ENCODE measurements at regions not wholly inside any gene's neighbourhood (a gene's known extent, or its start where the extent isn't known, plus 50 kb on each side); places are given as distances from the start of the nearest gene placed in this dataset.

- DNase-seq (ENCODE audit: extremely low read depth in 1 of 11, low read depth in 9 of 11, low spot score in 4 of 11), result no peak
These were observed 260.0 kb upstream of the ID2 start for GRCh38 chr2:8421658-8422449.

GRCh38 chr2:8422450-8422800 is 259.4 kb upstream of the ID2 start:
- DNase-seq (ENCODE audit: extremely low read depth in 1 of 11, low read depth in 9 of 11, low spot score in 4 of 11), result no peak

GRCh38 chr2:8424997-8425900 is 256.6 kb upstream of the ID2 start:
- no peak for DNase-seq (ENCODE audit: extremely low read depth in 1 of 11, low read depth in 9 of 11, low spot score in 4 of 11)

DNA sequence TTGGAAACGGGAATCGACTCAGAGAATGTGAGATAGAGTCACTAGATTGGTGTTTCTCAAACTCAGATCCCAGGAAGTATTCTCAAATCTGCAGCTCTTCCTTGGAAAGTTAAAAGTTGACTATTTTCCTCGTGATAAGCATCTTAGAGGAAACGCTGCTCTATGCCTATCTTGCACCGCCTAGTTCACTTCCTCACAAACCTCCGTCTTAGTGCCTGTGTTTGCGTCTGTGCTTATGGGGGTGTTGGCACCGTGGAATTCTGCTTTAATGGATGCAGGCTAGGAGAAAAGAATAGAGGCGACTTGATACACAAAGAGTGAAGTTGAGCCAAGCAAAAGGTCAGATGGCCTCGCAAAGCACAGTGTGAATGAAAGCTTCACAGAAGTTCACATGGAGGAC is 255.3 kb upstream of the ID2 start:
- no peak for DNase-seq (ENCODE audit: extremely low read depth in 1 of 11, low read depth in 9 of 11, low spot score in 4 of 11)

- no peak for DNase-seq (ENCODE audit: extremely low read depth in 1 of 11, low read depth in 9 of 11, low spot score in 4 of 11)
These were observed 254.6 kb upstream of the ID2 start for GRCh38 chr2:8427211-8427610.

DNA sequence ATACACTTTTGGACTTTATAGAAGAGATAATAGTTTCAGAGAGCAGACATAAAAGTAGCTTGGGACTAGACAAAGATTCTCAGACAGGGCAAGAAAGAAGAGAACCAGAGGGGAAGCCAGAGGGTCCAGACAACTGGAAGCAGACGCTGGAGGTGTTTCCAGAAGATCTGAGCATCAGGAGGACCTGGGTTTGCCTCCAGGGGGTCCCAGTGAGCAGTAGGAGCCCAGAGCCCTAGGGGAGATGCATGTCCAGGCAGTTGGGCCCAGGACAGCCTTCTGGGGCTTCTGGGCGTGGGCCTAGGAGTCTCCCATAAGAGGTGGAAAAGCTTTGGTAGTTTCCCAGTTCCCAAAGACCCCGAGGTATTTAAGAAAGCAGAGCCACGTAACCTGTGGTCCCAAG is 251.2 kb upstream of the ID2 start:
- DNase-seq (ENCODE audit: extremely low read depth in 1 of 11, low read depth in 9 of 11, low spot score in 4 of 11), result no peak

DNA sequence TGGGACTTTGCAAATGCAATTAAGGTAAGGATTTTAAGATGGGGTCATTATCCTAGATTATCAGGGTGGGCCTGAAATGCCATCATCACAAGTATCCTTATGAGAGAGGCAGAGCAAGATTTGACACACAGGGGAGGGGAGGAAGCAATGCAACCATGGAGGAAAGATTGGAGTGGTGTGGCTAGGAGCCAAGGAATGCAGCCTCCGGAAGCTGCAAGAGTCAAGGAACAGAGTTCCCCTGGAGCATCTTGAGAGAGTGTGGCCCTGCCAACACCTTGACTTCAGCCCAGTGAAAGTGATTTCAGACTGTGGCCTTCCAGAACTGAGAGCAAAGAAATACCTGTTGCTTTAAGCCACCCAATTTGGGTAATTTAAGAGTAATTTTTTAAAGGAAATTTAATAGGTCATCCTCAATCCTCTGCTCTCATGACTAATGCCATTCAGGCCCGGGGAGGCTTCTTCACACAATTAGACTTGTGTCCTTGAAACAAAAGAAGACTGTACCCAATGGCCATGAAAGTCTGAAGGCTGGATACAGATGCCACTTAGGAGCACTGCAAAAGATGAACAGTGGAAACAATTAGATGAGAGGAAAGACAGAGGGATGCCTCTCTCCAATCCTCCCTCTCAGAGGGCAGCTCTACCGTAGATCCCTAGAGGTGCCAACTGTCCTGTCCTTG is 250.3 kb upstream of the ID2 start:
- DNase-seq (ENCODE audit: extremely low read depth in 1 of 11, low read depth in 9 of 11, low spot score in 4 of 11), result no peak

- DNase-seq (ENCODE audit: extremely low read depth in 1 of 11, low read depth in 9 of 11, low spot score in 4 of 11), result no peak
These were observed 249.0 kb upstream of the ID2 start for GRCh38 chr2:8432706-8433336.

GRCh38 chr2:8433390-8433789 is 248.5 kb upstream of the ID2 start:
- no peak for DNase-seq (ENCODE audit: extremely low read depth in 1 of 11, low read depth in 9 of 11, low spot score in 4 of 11)

- no peak for DNase-seq (ENCODE audit: extremely low read depth in 1 of 11, low read depth in 9 of 11, low spot score in 4 of 11)
These were observed 246.2 kb upstream of the ID2 start for GRCh38 chr2:8435608-8436007.

GRCh38 chr2:8436585-8436984 is 245.3 kb upstream of the ID2 start:
- no peak for DNase-seq (ENCODE audit: extremely low read depth in 1 of 11, low read depth in 9 of 11, low spot score in 4 of 11)

DNA sequence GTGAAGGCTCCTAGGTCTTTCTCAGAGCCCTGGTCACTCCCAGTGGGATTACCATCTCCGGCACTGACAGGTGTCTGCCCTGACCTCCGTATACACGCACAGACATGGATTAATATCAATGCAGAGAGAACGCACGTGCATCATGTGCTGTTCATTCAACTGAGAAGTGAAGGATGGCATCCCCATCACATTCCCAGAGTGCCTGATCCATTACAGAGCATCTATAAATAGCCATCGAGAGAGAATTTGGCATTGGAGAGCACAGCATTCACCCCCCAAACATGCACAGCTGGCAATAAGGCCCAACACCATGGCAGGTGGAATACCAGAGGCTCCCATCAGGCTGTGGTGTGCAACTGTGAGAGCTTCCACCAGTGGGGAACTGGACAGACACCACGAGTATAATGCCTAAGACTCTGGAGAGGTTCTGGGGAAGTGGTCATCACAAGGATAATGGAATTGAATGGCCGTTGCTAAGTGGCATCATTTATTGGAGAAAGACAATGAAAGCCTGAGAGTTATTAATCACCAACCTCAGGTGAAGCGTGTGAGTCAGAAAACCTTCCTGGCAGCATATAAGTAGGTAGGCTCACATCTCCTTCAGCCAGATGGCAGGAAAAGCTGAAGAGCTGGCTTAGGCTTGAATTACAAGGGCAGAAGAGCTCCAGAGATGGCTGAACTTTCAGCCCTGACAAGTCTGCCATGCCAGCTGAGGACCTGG is 244.5 kb upstream of the ID2 start:
- no peak for DNase-seq (ENCODE audit: extremely low read depth in 1 of 11, low read depth in 9 of 11, low spot score in 4 of 11)

- no peak for DNase-seq (ENCODE audit: extremely low read depth in 1 of 11, low read depth in 9 of 11, low spot score in 4 of 11)
These were observed 243.9 kb upstream of the ID2 start for GRCh38 chr2:8437949-8438400.

GRCh38 chr2:8438476-8438875 is 243.4 kb upstream of the ID2 start:
- DNase-seq (ENCODE audit: extremely low read depth in 1 of 11, low read depth in 9 of 11, low spot score in 4 of 11), result no peak

- DNase-seq (ENCODE audit: extremely low read depth in 1 of 11, low read depth in 9 of 11, low spot score in 4 of 11), result no peak
These were observed 242.9 kb upstream of the ID2 start for GRCh38 chr2:8438996-8439395.

DNA sequence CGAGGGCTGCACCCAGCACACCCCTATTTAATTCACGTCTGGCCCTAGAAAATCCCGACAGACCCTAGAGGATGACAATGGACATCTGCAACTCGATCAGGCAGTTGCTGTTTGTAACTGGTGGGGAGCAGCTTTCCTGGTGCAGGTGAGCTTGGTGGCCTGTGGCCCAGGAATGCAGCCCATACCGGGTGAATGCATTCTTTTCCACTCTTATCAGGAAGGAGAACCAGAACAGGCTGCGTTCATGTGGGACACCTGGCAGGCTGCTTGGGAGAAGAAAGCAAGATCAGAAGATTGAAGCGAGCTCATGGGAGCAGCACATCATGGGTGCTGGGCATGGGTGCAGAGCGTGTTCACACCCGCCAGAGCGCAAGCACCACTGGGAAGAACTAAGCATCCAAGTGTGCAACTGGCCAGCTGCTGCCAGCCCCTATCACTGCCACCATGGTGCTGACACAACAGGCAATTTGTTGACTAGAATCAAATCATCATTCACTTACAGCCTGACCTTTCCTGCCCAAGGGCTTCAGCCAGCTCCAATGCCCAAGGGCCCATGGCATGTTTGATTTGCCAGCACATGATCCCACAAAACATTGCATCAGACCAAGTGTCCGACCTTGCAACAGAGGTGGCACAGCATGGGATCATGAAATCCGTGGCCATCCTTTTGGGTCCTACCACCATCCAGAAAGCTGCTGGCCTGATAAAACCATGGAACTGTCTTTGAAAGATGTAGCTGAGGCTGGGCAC is 241.7 kb upstream of the ID2 start:
- no peak for DNase-seq (ENCODE audit: extremely low read depth in 1 of 11, low read depth in 9 of 11, low spot score in 4 of 11)

DNA sequence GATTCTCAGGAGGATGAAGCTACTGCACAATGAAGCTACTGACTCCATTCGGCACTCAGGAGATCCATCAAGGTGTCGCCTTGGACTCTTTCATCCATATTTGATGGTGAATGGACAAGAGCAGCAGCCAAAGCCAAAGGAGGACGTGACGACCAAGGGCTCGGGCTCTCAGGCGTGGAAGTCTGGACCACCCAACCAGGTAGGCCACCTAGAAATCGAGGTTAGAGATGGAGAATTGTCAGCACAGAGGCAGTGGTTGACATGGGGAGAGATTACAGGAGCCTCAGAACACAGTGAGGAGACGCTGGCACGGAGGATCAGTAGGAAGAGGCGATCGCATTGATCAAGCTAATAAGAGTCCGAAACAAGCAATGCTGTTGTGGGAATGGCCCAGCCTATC is 240.5 kb upstream of the ID2 start:
- DNase-seq (ENCODE audit: extremely low read depth in 1 of 11, low read depth in 9 of 11, low spot score in 4 of 11), result no peak

DNA sequence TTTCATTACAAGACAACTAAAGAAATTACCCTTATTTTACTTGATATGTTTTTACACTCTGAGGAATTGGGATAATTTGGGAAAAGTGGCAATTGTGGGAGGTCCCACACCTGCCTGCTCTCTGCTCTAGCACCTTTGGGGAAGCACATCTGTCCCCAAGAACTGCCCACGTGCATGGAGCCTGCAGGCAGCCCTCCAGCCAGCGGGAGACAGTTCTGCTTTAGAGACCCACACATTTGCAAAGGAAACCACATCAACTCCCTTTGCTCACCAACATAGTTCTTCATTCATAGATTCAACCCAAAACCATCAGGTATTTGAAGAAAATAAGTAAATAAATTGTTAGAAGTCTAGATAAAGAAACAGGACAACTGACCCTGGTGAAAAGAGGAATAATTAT is 239.9 kb upstream of the ID2 start:
- DNase-seq (ENCODE audit: extremely low read depth in 1 of 11, low read depth in 9 of 11, low spot score in 4 of 11), result no peak

Data from renal cortex interstitium (tissue), 11 donors.